GM23248 (cell line): ENCODE measurements at regions not wholly inside any gene's neighbourhood (a gene's known extent, or its start where the extent isn't known, plus 50 kb on each side); places are given as distances from the start of the nearest gene placed in this dataset.

Experiments used
- EZH2 ChIP-seq: fragments of 200-600 bp; sonication (generic); IDR thresholded peaks from 2 replicates; pipeline ENCODE4 v1.6.1; 2018; ENCODE audit warnings: antibody characterized with exemption, mild to moderate bottlenecking; ENCODE audit not compliant: insufficient read depth, poor library complexity, severe bottlenecking
- EZH2phosphoT487 ChIP-seq: fragments of 200-600 bp; sonication (generic); IDR thresholded peaks from 2 replicates; pipeline ENCODE4 v1.6.1; 2018; ENCODE audit warnings: antibody characterized with exemption, moderate library complexity, mild to moderate bottlenecking, low read depth; ENCODE audit not compliant: insufficient read depth

DNA sequence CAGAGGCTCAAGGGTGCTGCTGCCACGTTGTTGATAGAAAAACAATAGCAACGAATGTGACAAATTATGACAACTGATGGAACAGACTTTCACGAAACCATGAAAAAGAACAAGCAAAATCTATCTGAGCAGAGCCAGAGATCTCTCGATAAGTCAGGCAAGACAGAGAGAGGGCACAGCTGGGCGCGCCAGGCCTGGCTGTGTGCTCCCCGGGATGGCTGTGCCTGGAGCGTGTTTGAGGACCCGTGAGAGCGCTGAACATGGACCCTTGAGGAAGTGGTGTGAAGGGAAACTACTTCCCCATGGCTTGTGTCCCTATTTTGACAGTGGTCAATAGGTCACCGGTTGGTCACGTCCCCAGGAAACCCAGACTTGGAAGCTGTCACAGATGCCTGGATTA, 83.1 kb upstream of the FGF3 start:
- no peak for TF ChIP-seq EZH2
- no peak for TF ChIP-seq EZH2phosphoT487
